ENCODE measurements at regions not wholly inside any gene's neighbourhood (a gene's known extent, or its start where the extent isn't known, plus 50 kb on each side); places are given as distances from the start of the nearest gene placed in this dataset.

GRCh38 chr3:27613846-27614500 lies 108.2 kb downstream of the EOMES start:
- TF ChIP-seq CTCF (conservative IDR thresholded peaks at IDR 0.05; ENCODE audit: low read depth in 2 of 2) (no peak), EZH2phosphoT487 (IDR thresholded peaks at IDR 0.05; ENCODE audit: unreplicated experiment) (no peak), REST (IDR thresholded peaks at IDR 0.05; ENCODE audit: unreplicated experiment) (no peak), EZH2 (IDR thresholded peaks at IDR 0.05; ENCODE audit: low read depth, unreplicated experiment) (no peak), CREB1 (CRISPR knock-in tag; IDR thresholded peaks at IDR 0.05; ENCODE audit: low read depth) (no peak), POLR2AphosphoS5 (IDR thresholded peaks at IDR 0.05; ENCODE audit: low read depth) (no peak), STAT1 (IDR thresholded peaks at IDR 0.05; ENCODE audit: unreplicated experiment) (no peak)

All from GM23338 (cell line).